Stimulated activated CD4-positive, alpha-beta T cell treated with anti-CD3 and anti-CD28 coated beads, TNF-alpha, amount 100 ng/mL, for 48 hours (primary cell): ENCODE measurements at regions not wholly inside any gene's neighbourhood (a gene's known extent, or its start where the extent isn't known, plus 50 kb on each side); places are given as distances from the start of the nearest gene placed in this dataset.
"Not testable (repeated sequence)": the region's sequence is repeated elsewhere in the genome, so short reads cannot be mapped to it uniquely, and the experiment has no call there.

ENCODE experiments used
- DNase-seq, 3 donors: peaks; one replicate each; pipeline ENCODE4 v3.0.0-alpha.2; 2020; ENCODE audit warnings: low read depth in 3 of 3

- DNase-seq: no peak
Measured at GRCh38 chr6:134560019-134560418, 242.1 kb upstream of the SGK1 start.

- DNase-seq: no peak
Measured at GRCh38 chr6:134557509-134557908, 239.6 kb upstream of the SGK1 start.

- no peak for DNase-seq
Measured at GRCh38 chr6:134555672-134556071, 237.8 kb upstream of the SGK1 start.

- no peak for DNase-seq
Measured at GRCh38 chr6:134553936-134554335, 236.0 kb upstream of the SGK1 start.

- DNase-seq: no peak
Measured at GRCh38 chr6:134551245-134551960, 233.5 kb upstream of the SGK1 start.

GRCh38 chr6:134550604-134551003 lies 232.7 kb upstream of the SGK1 start:
- DNase-seq: no peak

- no peak for DNase-seq
Measured at GRCh38 chr6:134549854-134550253, 231.9 kb upstream of the SGK1 start.

- DNase-seq: no peak
Measured at GRCh38 chr6:134546962-134547645, 229.2 kb upstream of the SGK1 start.

GRCh38 chr6:134544737-134545136 lies 226.8 kb upstream of the SGK1 start:
- DNase-seq: no peak

GRCh38 chr6:134543128-134543527 lies 225.2 kb upstream of the SGK1 start:
- DNase-seq: no peak

- no peak for DNase-seq
Measured at GRCh38 chr6:134541001-134541400, 223.1 kb upstream of the SGK1 start.

GRCh38 chr6:134539865-134540323 lies 222.0 kb upstream of the SGK1 start:
- DNase-seq: no peak

GRCh38 chr6:134537765-134538164 lies 219.9 kb upstream of the SGK1 start:
- DNase-seq: not testable (repeated sequence)

GRCh38 chr6:134537146-134537555 lies 219.2 kb upstream of the SGK1 start:
- DNase-seq: no peak

GRCh38 chr6:134535831-134536230 lies 217.9 kb upstream of the SGK1 start:
- no peak for DNase-seq

GRCh38 chr6:134534708-134535149 lies 216.8 kb upstream of the SGK1 start:
- DNase-seq: no peak

- no peak for DNase-seq
Measured at GRCh38 chr6:134533991-134534390, 216.1 kb upstream of the SGK1 start.

- DNase-seq: no peak
Measured at GRCh38 chr6:134532694-134533624, 215.0 kb upstream of the SGK1 start.

GRCh38 chr6:134531611-134532010 lies 213.7 kb upstream of the SGK1 start:
- no peak for DNase-seq

- DNase-seq: no peak
Measured at GRCh38 chr6:134531188-134531551, 213.3 kb upstream of the SGK1 start.

- no peak for DNase-seq
Measured at GRCh38 chr6:134529921-134530320, 212.0 kb upstream of the SGK1 start.

- DNase-seq: no peak
Measured at GRCh38 chr6:134529305-134529704, 211.4 kb upstream of the SGK1 start.
